NCI-H524 (cell line): ENCODE measurements at regions not wholly inside any gene's neighbourhood (a gene's known extent, or its start where the extent isn't known, plus 50 kb on each side); places are given as distances from the start of the nearest gene placed in this dataset.
"Not testable (repeated sequence)": the region's sequence is repeated elsewhere in the genome, so short reads cannot be mapped to it uniquely, and the experiment has no call there.

Source experiments
- DNase-seq, 2 experiments: peaks; one replicate each; lab custom pipeline; 2025; lab: John Stamatoyannopoulos, UW

- DNase-seq, result peak in 1 of 2 experiments; percentile 0
Measured at GRCh38 chrX:117680286-117680685, 436.3 kb downstream of the KLHL13 start.

GRCh38 chrX:117653396-117653795, 463.2 kb downstream of the KLHL13 start:
- no peak for DNase-seq

GRCh38 chrX:117645639-117646038, 471.0 kb downstream of the KLHL13 start:
- peak in 1 of 2 experiments; percentile 21 for DNase-seq

GRCh38 chrX:117641913-117642656, 474.5 kb downstream of the KLHL13 start:
- DNase-seq, result no peak

- no peak for DNase-seq
Measured at GRCh38 chrX:117636826-117637225, 479.8 kb downstream of the KLHL13 start.

- DNase-seq, result no peak
Measured at GRCh38 chrX:117633277-117633676, 483.3 kb downstream of the KLHL13 start.

GRCh38 chrX:117628381-117628780, 488.2 kb downstream of the KLHL13 start:
- DNase-seq, result no peak

- no peak for DNase-seq
Measured at GRCh38 chrX:117610806-117611205, 505.8 kb downstream of the KLHL13 start.

- no peak for DNase-seq
Measured at GRCh38 chrX:117610049-117610448, 506.6 kb downstream of the KLHL13 start.

- no peak for DNase-seq
Measured at GRCh38 chrX:117607561-117607960, 509.0 kb downstream of the KLHL13 start.

GRCh38 chrX:117606101-117606500, 510.5 kb downstream of the KLHL13 start:
- not testable (repeated sequence) for DNase-seq

GRCh38 chrX:117570160-117570559, 546.5 kb downstream of the KLHL13 start:
- DNase-seq, result no peak

- no peak for DNase-seq
Measured at GRCh38 chrX:117568238-117568637, 548.4 kb downstream of the KLHL13 start.

- DNase-seq, result no peak
Measured at GRCh38 chrX:117543885-117544284, 572.7 kb downstream of the KLHL13 start.

GRCh38 chrX:117539090-117539418, 577.6 kb downstream of the KLHL13 start:
- no peak for DNase-seq

- DNase-seq, result peak in 1 of 2 experiments; percentile 32
Measured at GRCh38 chrX:117538178-117539089, 578.2 kb downstream of the KLHL13 start.

GRCh38 chrX:117532339-117532738, 584.3 kb downstream of the KLHL13 start:
- no peak for DNase-seq

- DNase-seq, result no peak
Measured at GRCh38 chrX:117522725-117523700, 593.6 kb downstream of the KLHL13 start.

- no peak for DNase-seq
Measured at GRCh38 chrX:117517994-117518393, 598.6 kb downstream of the KLHL13 start.

- no peak for DNase-seq
Measured at GRCh38 chrX:117511379-117511778, 605.2 kb downstream of the KLHL13 start.

- DNase-seq, result peak in 1 of 2 experiments; percentile 50
Measured at GRCh38 chrX:117510453-117510852, 606.2 kb downstream of the KLHL13 start.

- DNase-seq, result no peak
Measured at GRCh38 chrX:117508021-117508420, 608.6 kb downstream of the KLHL13 start.
